ENCODE measurements at regions not wholly inside any gene's neighbourhood (a gene's known extent, or its start where the extent isn't known, plus 50 kb on each side); places are given as distances from the start of the nearest gene placed in this dataset.
"Not testable (repeated sequence)": the region's sequence is repeated elsewhere in the genome, so short reads cannot be mapped to it uniquely, and the experiment has no call there.

GRCh38 chr4:52425751-52426326, 233.3 kb downstream of the USP46 start:
- TF ChIP-seq CTCF (IDR thresholded peaks at IDR 0.05; ENCODE audit: extremely low read depth, missing control alignments), result no peak
- no peak for DNase-seq (ENCODE audit: low spot score)

DNA sequence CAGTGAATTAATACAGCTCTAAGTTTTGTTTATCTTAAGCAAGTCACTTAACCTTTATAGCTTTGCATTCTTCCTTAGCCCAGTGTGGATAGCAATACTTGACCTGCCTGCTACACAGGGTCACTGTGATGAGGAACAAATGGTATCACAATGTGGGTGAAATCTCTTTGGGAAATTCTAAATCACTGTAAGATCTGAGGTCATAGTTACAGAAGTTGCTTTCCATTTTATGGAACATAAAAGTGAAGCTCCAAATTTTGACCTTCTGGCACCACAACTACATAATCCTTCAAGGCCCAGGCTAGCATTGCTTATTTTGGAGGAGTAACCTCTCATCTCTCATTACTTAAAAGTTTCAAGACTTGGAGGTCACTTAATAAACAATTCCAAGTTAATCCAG, 227.7 kb downstream of the USP46 start:
- no peak for TF ChIP-seq CTCF (IDR thresholded peaks at IDR 0.05; ENCODE audit: extremely low read depth, missing control alignments)

DNA sequence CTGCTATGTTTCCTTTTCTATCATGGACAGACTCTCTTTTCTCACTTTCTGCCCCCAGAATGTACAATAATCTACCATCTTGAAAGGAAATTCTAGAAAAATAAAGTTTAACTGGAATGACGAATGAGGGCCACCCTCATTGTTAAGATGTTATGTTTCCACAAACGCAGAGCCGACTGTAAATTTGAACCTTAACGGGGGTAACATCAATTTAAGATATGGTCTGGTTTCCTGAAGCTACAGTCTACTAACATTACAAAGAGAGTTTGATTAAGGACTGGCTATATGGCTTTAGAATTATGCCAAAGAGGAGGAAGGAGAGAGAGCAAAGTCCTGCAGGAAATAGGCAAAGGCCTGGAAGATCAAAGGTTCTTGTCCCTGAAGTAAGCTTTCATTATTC, 227.2 kb downstream of the USP46 start:
- no peak for TF ChIP-seq CTCF (IDR thresholded peaks at IDR 0.05; ENCODE audit: extremely low read depth, missing control alignments)
- DNase-seq (ENCODE audit: low spot score), result no peak

More for the DNA sequence above, 227.7 kb downstream of the USP46 start:
- no peak for DNase-seq (ENCODE audit: low spot score)

DNA sequence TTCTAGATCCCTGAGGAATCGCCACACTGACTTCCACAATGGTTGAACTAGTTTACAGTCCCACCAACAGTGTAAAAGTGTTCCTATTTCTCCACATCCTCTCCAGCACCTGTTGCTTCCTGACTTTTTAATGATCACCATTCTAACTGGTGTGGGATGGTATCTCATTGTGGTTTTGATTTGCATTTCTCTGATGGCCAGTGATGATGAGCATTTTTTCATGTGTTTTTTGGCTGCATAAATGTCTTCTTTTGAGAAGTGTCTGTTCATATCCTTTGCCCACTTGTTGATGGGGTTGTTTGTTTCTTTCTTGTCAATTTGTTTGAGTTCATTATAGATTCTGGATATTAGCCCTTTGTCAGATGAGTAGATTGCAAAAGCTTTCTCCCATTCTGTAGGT, 216.6 kb downstream of the USP46 start:
- DNase-seq (ENCODE audit: low spot score), result not testable (repeated sequence)

GRCh38 chr4:52472444-52472843, 186.7 kb downstream of the USP46 start:
- DNase-seq (ENCODE audit: low spot score), result no peak
- no peak for TF ChIP-seq CTCF (IDR thresholded peaks at IDR 0.05; ENCODE audit: extremely low read depth, missing control alignments)

DNA sequence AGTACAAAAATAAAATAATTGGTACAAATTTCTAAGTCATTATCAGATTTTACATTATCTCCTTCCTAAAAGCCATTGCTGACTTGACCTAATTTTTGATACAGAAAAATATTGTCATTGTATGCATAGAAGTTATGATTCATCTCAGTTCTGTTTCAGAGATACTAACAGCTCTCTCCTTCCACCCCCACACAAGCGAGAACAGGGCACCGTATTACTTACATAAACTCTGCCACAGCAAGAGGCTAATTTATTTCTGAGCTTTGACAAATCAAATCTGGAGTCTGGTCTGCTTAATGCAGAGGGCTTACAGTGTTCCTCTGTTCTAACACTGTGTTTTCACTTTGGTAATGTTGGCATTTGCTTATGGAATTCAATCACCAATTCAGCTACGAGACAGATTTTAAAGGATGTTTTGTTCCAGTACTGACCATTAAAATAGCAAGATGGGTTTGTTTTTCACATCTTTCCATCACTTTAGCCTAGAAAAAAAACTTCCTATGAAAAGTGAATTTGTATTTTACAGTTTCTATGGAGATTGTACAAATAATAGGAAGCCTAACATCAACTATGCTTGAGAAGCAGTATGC, 181.8 kb downstream of the USP46 start:
- no peak for TF ChIP-seq CTCF (IDR thresholded peaks at IDR 0.05; ENCODE audit: extremely low read depth, missing control alignments)
- DNase-seq (ENCODE audit: low spot score), result no peak

DNA sequence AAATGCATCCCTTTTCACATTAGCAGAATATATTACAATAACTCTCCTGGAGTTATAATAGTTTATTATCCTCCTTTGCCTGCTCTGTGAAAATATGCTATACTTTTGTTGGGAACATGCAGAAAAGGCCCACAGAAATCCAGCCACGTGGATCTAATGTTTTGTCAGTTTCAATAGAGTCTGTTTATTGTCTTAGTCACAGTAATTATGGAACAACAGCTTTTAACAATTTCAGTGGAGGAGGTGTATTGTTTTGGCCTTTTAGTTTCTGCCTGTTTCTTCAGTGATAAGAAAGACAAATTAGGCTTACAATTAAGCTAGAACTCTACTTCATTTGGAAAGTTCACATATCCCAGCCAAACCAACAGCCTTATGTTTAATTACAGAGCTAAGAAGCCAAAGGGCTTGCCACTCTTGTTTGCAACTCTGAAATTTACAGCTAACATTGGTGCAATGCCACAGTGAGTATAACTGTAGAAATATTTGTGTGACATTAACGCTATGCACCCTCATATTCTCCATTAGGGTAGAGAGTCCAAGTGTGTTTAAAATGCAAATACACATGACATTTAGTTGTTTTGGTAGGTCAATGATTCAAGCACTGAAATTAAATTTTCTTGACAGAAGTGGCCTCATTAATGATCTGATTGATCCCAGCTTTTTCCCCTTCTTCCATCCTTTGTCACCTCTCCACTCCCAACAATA, 175.8 kb downstream of the USP46 start:
- no peak for DNase-seq (ENCODE audit: low spot score)
- TF ChIP-seq CTCF (IDR thresholded peaks at IDR 0.05; ENCODE audit: extremely low read depth, missing control alignments), result no peak

All from GM20000 (cell line).